ENCODE measurements at regions not wholly inside any gene's neighbourhood (a gene's known extent, or its start where the extent isn't known, plus 50 kb on each side); places are given as distances from the start of the nearest gene placed in this dataset.

GRCh38 chr11:128190312-128190711, 397.0 kb downstream of the ETS1 start:
- DNase-seq (ENCODE audit: low read depth in 2 of 2) = no peak

GRCh38 chr11:128189823-128190222, 397.5 kb downstream of the ETS1 start:
- no peak for DNase-seq (ENCODE audit: low read depth in 2 of 2)

GRCh38 chr11:128188346-128189004, 398.9 kb downstream of the ETS1 start:
- DNase-seq (ENCODE audit: low read depth in 2 of 2) = no peak

- DNase-seq (ENCODE audit: low read depth in 2 of 2) = no peak
These were observed 399.5 kb downstream of the ETS1 start for GRCh38 chr11:128187835-128188234.

- DNase-seq (ENCODE audit: low read depth in 2 of 2) = no peak
These were observed 400.0 kb downstream of the ETS1 start for GRCh38 chr11:128187377-128187776.

GRCh38 chr11:128184981-128185380, 402.4 kb downstream of the ETS1 start:
- no peak for DNase-seq (ENCODE audit: low read depth in 2 of 2)

- DNase-seq (ENCODE audit: low read depth in 2 of 2) = no peak
These were observed 404.5 kb downstream of the ETS1 start for GRCh38 chr11:128182844-128183243.

GRCh38 chr11:128181984-128182383, 405.4 kb downstream of the ETS1 start:
- no peak for DNase-seq (ENCODE audit: low read depth in 2 of 2)

GRCh38 chr11:128181088-128181480, 406.3 kb downstream of the ETS1 start:
- DNase-seq (ENCODE audit: low read depth in 2 of 2) = no peak

GRCh38 chr11:128180441-128181087, 406.8 kb downstream of the ETS1 start:
- no peak for DNase-seq (ENCODE audit: low read depth in 2 of 2)

GRCh38 chr11:128179512-128179911, 407.8 kb downstream of the ETS1 start:
- no peak for DNase-seq (ENCODE audit: low read depth in 2 of 2)

- DNase-seq (ENCODE audit: low read depth in 2 of 2) = no peak
These were observed 408.3 kb downstream of the ETS1 start for GRCh38 chr11:128179039-128179438.

- DNase-seq (ENCODE audit: low read depth in 2 of 2) = no peak
These were observed 412.7 kb downstream of the ETS1 start for GRCh38 chr11:128174465-128175291.

- peak; percentile 63 to 82 for DNase-seq (ENCODE audit: low read depth in 2 of 2)
These were observed 415.1 kb downstream of the ETS1 start for GRCh38 chr11:128172046-128172878.

GRCh38 chr11:128171506-128171905, 415.9 kb downstream of the ETS1 start:
- no peak for DNase-seq (ENCODE audit: low read depth in 2 of 2)

- no peak for DNase-seq (ENCODE audit: low read depth in 2 of 2)
These were observed 421.8 kb downstream of the ETS1 start for GRCh38 chr11:128165572-128165971.

- DNase-seq (ENCODE audit: low read depth in 2 of 2) = no peak
These were observed 423.1 kb downstream of the ETS1 start for GRCh38 chr11:128164080-128164741.

- no peak for DNase-seq (ENCODE audit: low read depth in 2 of 2)
These were observed 425.4 kb downstream of the ETS1 start for GRCh38 chr11:128161994-128162393.

GRCh38 chr11:128161436-128161835, 425.9 kb downstream of the ETS1 start:
- no peak for DNase-seq (ENCODE audit: low read depth in 2 of 2)

- DNase-seq (ENCODE audit: low read depth in 2 of 2) = no peak
These were observed 428.5 kb downstream of the ETS1 start for GRCh38 chr11:128158860-128159259.
